Posterior cingulate gyrus (tissue), 11 donors: ENCODE measurements at regions not wholly inside any gene's neighbourhood (a gene's known extent, or its start where the extent isn't known, plus 50 kb on each side); places are given as distances from the start of the nearest gene placed in this dataset.

Experiments
- DNase-seq, 10 donors: peaks; one replicate each; pipeline versions ENCODE4 v3.0.0 to v3.0.0-alpha.2; 2020 to 2021; ENCODE audit warnings: mixed read lengths in 3 of 10
- intact Hi-C: fragments of 100-400 bp; cut with DNase I; formaldehyde crosslinking; loops from one replicate; pipeline ENCODE4 v1.15.1; 2023

DNA sequence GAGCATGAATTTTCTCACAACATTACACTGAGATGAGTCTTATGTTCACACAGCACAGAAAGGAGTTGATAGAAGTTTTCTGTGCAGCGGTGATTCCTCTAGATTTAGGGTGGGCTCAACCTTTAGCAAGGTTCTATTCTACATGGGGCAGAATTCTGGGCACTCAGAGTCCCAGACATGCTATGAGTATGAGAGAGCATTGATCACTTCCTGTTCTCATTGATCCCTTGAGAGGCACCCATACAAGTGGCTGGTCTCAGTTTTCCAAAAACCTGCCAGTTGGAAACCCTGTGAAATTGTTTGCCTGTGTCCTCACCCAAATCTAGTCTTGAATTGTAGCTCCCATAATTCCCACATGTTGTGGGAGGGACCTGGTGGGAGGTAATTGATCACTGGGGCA, 112.5 kb upstream of the NR2F2 start:
- DNase-seq = no peak
- intact Hi-C loops = no loop called here

GRCh38 chr15:96218623-96219455, 111.7 kb upstream of the NR2F2 start:
- no peak for DNase-seq

GRCh38 chr15:96219681-96220080, 110.8 kb upstream of the NR2F2 start:
- DNase-seq = no peak
- intact Hi-C loops = no loop called here

More at GRCh38 chr15:96218623-96219455, 111.7 kb upstream of the NR2F2 start:
- intact Hi-C loops = no loop called here

GRCh38 chr15:96220657-96221056, 109.8 kb upstream of the NR2F2 start:
- no peak for DNase-seq
- intact Hi-C loops = no loop called here

DNA sequence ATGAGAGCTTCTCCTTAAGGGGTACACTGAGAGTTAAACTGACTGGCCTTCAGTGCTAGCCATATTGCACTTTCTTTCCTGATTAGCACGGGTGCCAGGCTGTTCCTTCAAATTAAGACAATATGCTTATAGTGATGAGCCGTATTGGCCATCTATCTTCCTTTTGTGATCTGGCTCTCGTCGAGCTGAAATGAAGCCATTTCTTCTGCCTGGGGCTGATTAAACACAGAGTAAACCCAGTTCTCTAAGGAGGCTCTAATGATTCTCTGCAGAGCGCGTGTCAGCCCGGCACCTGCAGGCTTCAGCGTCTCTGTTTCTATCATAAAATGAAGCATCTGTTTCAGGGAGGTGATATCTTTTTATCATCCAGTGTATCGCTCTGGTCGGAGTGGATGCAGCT, 107.5 kb upstream of the NR2F2 start:
- intact Hi-C loops = no loop called here
- no peak for DNase-seq

GRCh38 chr15:96223939-96224338, 106.6 kb upstream of the NR2F2 start:
- intact Hi-C loops = no loop called here
- DNase-seq = no peak

DNA sequence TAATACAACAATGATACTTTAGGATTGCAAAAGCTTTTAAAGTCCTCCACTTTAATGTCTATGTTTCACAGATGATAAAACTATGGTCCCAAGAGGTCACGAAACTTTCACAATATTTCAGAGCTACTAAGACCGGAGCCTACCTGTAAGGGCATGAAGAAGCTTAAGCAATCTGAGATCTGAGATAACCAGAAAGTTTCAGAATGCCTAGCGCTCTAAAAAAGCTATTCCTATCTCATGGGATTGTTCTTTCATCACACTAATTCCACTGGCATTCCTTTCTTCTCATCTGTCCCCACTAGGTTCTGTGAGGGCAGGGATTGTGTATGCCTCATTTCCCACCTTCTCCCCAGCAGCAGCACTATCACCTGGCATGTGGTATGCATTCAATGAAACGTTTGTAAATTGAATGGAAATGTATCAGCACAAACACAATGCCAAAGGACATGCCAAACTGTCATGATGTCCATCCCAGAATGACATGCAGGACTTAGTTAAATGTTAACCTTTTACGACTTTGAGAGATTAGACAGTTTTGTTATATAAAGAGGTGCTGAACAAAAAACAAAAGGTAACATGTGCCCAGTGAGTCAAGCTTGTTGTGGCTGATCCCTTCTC, 104.7 kb upstream of the NR2F2 start:
- intact Hi-C loops = no loop called here
- no peak for DNase-seq

DNA sequence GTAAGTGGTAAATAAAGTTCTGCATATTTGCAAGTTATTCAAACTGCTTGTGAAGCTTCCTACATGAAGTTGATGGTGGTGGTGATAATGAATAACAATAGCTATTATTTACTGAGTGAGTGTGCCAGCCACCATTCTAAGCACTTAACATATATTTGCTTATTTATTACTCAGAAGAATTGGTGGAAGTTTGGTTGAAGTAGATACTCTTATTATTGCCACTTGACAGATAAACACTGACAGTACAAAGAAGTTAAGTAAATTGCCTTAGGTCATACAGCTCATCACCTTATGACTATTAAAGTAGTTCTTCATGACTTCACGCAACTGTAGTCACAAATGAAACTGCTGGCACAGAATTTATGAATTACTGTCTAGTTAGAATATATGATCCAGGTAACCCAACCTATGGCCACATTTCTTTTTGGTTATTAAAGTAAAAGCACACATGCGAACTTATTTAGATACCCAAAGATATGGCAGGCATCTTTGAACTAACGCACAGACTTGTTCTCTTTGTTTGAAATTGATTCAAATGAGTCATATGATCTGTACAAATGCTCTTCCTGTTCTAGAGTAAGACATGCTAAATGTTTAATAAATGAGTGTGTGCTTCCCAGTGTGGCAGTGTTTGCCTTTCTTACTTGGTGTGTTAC, 99.8 kb upstream of the NR2F2 start:
- intact Hi-C loops = no loop called here

DNA sequence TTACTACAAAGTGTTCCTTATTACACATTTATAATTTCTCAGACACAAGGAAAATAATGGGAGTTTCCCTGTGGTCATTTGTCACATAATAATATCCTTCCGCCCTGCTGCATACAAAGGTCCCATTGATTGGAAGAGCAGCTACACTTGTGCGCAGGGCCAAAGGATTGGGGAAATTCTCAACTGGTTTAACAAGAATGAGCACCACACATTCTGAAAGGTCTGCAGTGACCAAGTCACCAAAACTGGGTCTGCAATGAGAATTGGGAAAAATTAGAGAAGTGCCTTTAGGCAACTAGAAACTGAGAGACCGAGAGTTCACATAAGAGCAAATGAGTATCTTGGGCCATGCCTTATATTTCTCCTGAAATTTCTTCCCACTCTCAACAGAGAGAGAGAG, 98.2 kb upstream of the NR2F2 start:
- intact Hi-C loops = no loop called here

More for the DNA sequence above, 99.8 kb upstream of the NR2F2 start:
- no peak for DNase-seq

GRCh38 chr15:96234109-96234892, 96.2 kb upstream of the NR2F2 start:
- intact Hi-C loops = no loop called here
- DNase-seq = no peak

More for the DNA sequence above, 98.2 kb upstream of the NR2F2 start:
- DNase-seq = no peak

- intact Hi-C loops = no loop called here
- DNase-seq = no peak
Measured at GRCh38 chr15:96237002-96237401, 93.5 kb upstream of the NR2F2 start.

GRCh38 chr15:96242761-96243160, 87.7 kb upstream of the NR2F2 start:
- DNase-seq = no peak
- intact Hi-C loops = no loop called here

DNA sequence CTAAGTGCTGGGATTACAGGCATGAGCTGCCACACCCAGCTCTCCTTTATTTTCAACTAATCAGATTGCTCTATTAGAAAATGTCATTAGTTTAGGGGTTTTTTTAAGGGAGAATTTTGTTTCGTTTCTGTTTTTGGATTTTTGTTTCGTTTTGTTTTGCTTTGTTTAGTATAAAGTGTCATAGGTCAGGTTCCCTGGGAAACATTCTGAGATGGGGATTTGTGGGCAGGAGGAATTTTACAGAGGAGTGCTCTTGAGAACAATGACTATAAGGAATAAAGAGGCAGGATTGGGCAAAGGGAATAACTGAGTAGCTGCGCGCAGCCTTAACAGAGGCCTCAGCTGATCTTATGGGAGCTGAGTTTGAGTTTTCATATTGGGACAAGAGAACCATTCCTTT, 86.8 kb upstream of the NR2F2 start:
- intact Hi-C loops = no loop called here
- DNase-seq = no peak

- no peak for DNase-seq
- intact Hi-C loops = no loop called here
Measured at GRCh38 chr15:96245252-96245651, 85.2 kb upstream of the NR2F2 start.

- DNase-seq = no peak
- intact Hi-C loops = no loop called here
Measured at GRCh38 chr15:96246057-96246456, 84.4 kb upstream of the NR2F2 start.

DNA sequence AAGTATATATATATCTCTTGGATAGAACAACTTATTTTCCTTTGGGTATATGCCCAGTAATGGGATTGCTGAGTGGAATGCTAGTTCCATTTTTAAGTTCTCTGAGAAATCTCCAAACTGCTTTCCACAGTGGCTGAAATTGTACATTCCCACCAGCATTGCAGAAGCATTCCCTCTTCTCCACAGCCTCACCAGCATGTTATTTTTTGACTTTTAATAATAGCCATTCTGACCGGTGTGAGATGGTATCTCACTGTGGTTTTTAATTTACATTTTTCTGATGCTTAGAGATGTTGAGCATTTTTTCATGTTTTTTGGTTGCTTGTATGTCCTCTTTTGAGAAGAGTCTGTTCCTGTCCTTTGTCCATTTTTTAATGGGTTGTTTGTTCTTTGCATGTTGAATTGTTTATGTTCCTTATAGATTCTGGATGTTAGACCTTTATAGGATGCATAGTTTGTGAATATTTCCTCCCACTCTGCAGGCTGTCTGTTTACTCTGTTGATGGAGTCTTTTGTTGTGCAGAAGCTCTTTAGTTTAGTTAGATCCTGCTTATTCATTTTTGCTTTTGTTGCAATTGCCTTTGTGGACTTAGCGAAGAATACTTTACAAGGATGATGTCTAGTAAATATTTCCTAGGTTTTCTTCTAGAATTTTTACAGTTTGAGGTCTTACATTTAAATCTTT, 82.7 kb upstream of the NR2F2 start:
- no peak for DNase-seq
- intact Hi-C loops = no loop called here

- no peak for DNase-seq
- intact Hi-C loops = no loop called here
Measured at GRCh38 chr15:96252148-96252547, 78.4 kb upstream of the NR2F2 start.

GRCh38 chr15:96253006-96253747, 77.3 kb upstream of the NR2F2 start:
- intact Hi-C loops = no loop called here
- DNase-seq = no peak

DNA sequence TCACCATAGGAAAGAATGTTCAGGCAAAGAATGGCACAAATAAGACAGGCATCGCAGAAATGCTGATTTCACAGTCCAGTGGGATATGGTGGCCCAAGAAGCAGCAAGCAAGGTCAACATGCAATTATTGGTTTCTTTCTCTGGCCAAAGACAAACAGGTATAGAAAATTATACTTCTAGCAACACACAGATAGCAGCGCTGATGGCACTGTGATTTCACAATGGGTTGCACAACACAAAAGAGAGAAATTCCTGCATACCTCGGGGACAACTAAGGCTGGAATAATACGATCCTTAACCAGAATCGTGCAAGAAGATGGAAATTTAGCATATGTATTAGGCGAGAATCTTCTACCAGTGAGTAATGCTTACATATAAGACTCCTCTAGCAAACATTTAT, 76.3 kb upstream of the NR2F2 start:
- intact Hi-C loops = no loop called here
- no peak for DNase-seq

DNA sequence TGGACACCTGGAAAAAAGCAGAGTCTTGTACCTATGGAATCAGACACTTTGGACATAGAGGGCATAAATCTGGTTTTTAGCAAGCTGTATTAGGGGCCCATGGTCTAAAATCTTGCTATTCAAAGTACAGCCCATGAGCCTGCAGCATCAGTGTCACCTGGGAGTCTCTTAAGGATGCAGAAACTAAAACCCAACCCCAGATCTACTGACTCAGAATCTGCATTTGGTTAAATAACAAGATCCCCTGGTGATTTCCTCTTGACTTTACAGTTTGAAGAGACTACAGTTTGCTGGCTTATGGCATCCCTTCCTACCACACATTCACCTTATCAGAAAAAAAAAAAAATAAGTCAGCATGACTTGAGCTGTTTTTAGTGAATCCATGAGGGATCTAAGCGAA, 74.9 kb upstream of the NR2F2 start:
- no peak for DNase-seq
- intact Hi-C loops = no loop called here
